GM23248 (cell line): ENCODE measurements at regions not wholly inside any gene's neighbourhood (a gene's known extent, or its start where the extent isn't known, plus 50 kb on each side); places are given as distances from the start of the nearest gene placed in this dataset.

ENCODE experiments used
- EZH2 ChIP-seq: fragments of 200-600 bp; sonication (generic); IDR thresholded peaks from 2 replicates; pipeline ENCODE4 v1.6.1; 2018; ENCODE audit warnings: antibody characterized with exemption, mild to moderate bottlenecking; ENCODE audit not compliant: insufficient read depth, poor library complexity, severe bottlenecking
- EZH2phosphoT487 ChIP-seq: fragments of 200-600 bp; sonication (generic); IDR thresholded peaks from 2 replicates; pipeline ENCODE4 v1.6.1; 2018; ENCODE audit warnings: antibody characterized with exemption, moderate library complexity, mild to moderate bottlenecking, low read depth; ENCODE audit not compliant: insufficient read depth

GRCh38 chr5:63650581-63650980 is 311.7 kb downstream of the HTR1A start:
- TF ChIP-seq EZH2 (no peak), EZH2phosphoT487 (no peak)
